Esophagus muscularis mucosa (tissue), 4 donors: ENCODE measurements at regions not wholly inside any gene's neighbourhood (a gene's known extent, or its start where the extent isn't known, plus 50 kb on each side); places are given as distances from the start of the nearest gene placed in this dataset.

Experiments used
- DNase-seq: peaks from one replicate; pipeline ENCODE4 v3.0.0-alpha.2; 2017; ENCODE audit errors: extremely low spot score
- H3K27ac ChIP-seq, 4 donors: fragments of 200-600 bp; sonication (generic); replicated peaks in 1 of 4; 1 replicate in 3 of 4; 2 replicates in 1 of 4; pipeline ENCODE4 v1.5.1; 2016 to 2019; ENCODE audit warnings: mild to moderate bottlenecking in 1 of 4
- H3K27me3 ChIP-seq, 4 donors: fragments of 200-600 bp; sonication (generic); one replicate each; pipeline versions ENCODE4 v1.5.1 to v1.6.0; 2016 to 2019
- H3K36me3 ChIP-seq, 4 donors: fragments of 200-600 bp; sonication (generic); one replicate each; pipeline ENCODE4 v1.5.1; 2016 to 2019
- H3K4me1 ChIP-seq, 4 donors: fragments of 200-600 bp; sonication (generic); one replicate each; pipeline ENCODE4 v1.5.1; 2016 to 2019
- H3K4me3 ChIP-seq, 4 donors: fragments of 200-600 bp; sonication (generic); 1 replicate in 2 of 4; 2 replicates in 2 of 4; pipeline ENCODE4 v1.5.1; 2016 to 2019; ENCODE audit warnings: mild to moderate bottlenecking in 4 of 4, moderate library complexity in 1 of 4
- H3K9me3 ChIP-seq, 4 donors: fragments of 200-600 bp; sonication (generic); 1 replicate in 3 of 4; 2 replicates in 1 of 4; pipeline ENCODE4 v1.5.1; 2016 to 2019
- CTCF ChIP-seq, 3 experiments: fragments of 200-600 bp in 2 of 3; fragments of 450-650 bp in 1 of 3; sonication (generic) in 2 of 3; IDR thresholded peaks; one replicate each; pipeline ENCODE4 v1.5.1; 2017 to 2019; ENCODE audit warnings: antibody characterized with exemption in 3 of 3, mild to moderate bottlenecking in 2 of 3, moderate library complexity in 1 of 3
- EP300 ChIP-seq: sonication (generic); formaldehyde crosslinking; IDR thresholded peaks from one replicate; pipeline ENCODE4 v1.6.1; 2017; ENCODE audit warnings: antibody characterized with exemption
- POLR2A ChIP-seq: fragments of 450-650 bp; IDR thresholded peaks from one replicate; pipeline ENCODE4 v1.6.1; 2017; ENCODE audit warnings: antibody characterized with exemption, moderate library complexity, mild to moderate bottlenecking, low read depth
- POLR2AphosphoS5 ChIP-seq, 2 donors: sonication (generic); formaldehyde crosslinking; IDR thresholded peaks; one replicate each; pipeline ENCODE4 v1.6.1; 2017; ENCODE audit warnings: antibody characterized with exemption in 2 of 2
- WGBS: methylation state at CpG from one replicate; pipeline ENCODE4 v1.1.5; 2018; 5-methylcytosine and 5-hydroxymethylcytosine counted together
- intact Hi-C: fragments of 100-400 bp; cut with DNase I; formaldehyde crosslinking; loops from one replicate; pipeline ENCODE4 v1.15.1; 2023

DNA sequence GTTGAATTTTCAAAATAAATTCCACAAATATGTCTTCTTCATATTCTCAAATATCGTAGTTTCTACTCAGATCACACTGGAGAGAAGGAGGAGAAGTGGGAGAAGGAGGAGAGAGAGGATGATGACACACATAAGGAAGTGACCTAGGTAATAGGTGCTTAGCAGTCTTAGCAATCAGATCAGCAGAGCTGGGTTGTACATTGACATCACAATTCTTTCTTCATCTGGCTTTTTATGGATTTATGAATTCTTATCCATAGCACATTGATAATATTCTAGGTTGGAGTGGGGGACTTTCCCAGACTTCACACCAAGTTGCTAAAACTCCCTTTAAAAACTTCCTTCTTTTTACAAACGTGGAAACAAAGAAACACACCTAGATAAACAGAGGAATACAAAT, 86.9 kb downstream of the FGF9 start:
- no peak for DNase-seq
- no peak overlapping the region for H3K27ac ChIP-seq
- no peak for TF ChIP-seq CTCF (IDR thresholded peaks at IDR 0.05)
- H3K4me1 ChIP-seq, result no peaks in the 10 kb centered on the region
- intact Hi-C loops, result no loop called here
- H3K36me3 ChIP-seq, result no peaks in the 10 kb centered on the region
- H3K4me3 ChIP-seq, result no peak overlapping the region
- no peaks in the 10 kb centered on the region for H3K9me3 ChIP-seq
- WGBS, result 72% methylated on average over 2 of the region's 2 CpGs
- no peaks in the 10 kb centered on the region for H3K27me3 ChIP-seq

GRCh38 chr13:21758441-21758840, 87.6 kb downstream of the FGF9 start:
- no peak for DNase-seq
- WGBS, result 60% methylated on average over 5 of the region's 5 CpGs
- H3K9me3 ChIP-seq, result no peaks in the 10 kb centered on the region
- TF ChIP-seq POLR2AphosphoS5 (IDR thresholded peaks at IDR 0.05) (no peak), POLR2A (no peak), CTCF (IDR thresholded peaks at IDR 0.05) (no peak), EP300 (no peak)
- H3K36me3 ChIP-seq, result no peaks in the 10 kb centered on the region
- no peaks in the 10 kb centered on the region for H3K4me1 ChIP-seq
- H3K27ac ChIP-seq, result no peak overlapping the region
- H3K4me3 ChIP-seq, result no peak overlapping the region
- H3K27me3 ChIP-seq, result no peaks in the 10 kb centered on the region
- intact Hi-C loops, result no loop called here

DNA sequence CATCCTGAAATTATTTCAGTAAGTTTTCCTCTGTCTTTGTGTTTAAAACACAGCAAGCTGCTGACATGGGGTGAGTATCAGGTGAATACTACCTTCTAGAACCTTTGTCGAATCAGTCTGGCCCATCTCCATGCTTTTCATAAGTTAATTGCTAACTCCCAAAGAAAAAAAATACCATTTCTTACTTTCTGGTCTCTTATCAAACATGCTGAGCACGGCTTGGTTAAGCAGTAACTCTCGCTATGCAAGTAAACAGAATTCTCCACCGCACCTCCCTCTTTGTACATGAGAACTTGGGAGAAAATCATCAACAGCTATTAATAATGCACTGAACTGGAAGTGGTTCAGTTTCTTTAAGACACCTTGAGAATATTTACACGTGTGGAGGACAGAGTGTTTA, 88.6 kb downstream of the FGF9 start:
- Histone ChIP-seq H3K4me3 (no peak overlapping the region), H3K36me3 (no peaks in the 10 kb centered on the region), H3K27me3 (no peaks in the 10 kb centered on the region), H3K27ac (no peak overlapping the region), H3K4me1 (no peaks in the 10 kb centered on the region), H3K9me3 (no peaks in the 10 kb centered on the region)
- intact Hi-C loops, result no loop called here
- 89% methylated on average over 5 of the region's 5 CpGs for WGBS
- no peak for TF ChIP-seq POLR2AphosphoS5 (IDR thresholded peaks at IDR 0.05)
- no peak for TF ChIP-seq CTCF (IDR thresholded peaks at IDR 0.05)
- no peak for TF ChIP-seq POLR2A
- no peak for TF ChIP-seq EP300
- no peak for DNase-seq

GRCh38 chr13:21759911-21760310, 89.0 kb downstream of the FGF9 start:
- Histone ChIP-seq H3K36me3 (no peaks in the 10 kb centered on the region), H3K9me3 (no peaks in the 10 kb centered on the region), H3K4me1 (no peaks in the 10 kb centered on the region), H3K27ac (no peak overlapping the region), H3K4me3 (no peak overlapping the region), H3K27me3 (no peaks in the 10 kb centered on the region)
- intact Hi-C loops, result no loop called here
- TF ChIP-seq POLR2A, result no peak
- no peak for TF ChIP-seq CTCF (IDR thresholded peaks at IDR 0.05)
- no peak for TF ChIP-seq EP300
- no peak for TF ChIP-seq POLR2AphosphoS5 (IDR thresholded peaks at IDR 0.05)
- DNase-seq, result no peak
- 92% methylated on average over 6 of the region's 6 CpGs for WGBS

- no peak for DNase-seq
- TF ChIP-seq CTCF (IDR thresholded peaks at IDR 0.05) (no peak), EP300 (no peak), POLR2AphosphoS5 (IDR thresholded peaks at IDR 0.05) (no peak), POLR2A (no peak)
- no peaks in the 10 kb centered on the region for H3K36me3 ChIP-seq
- no peaks in the 10 kb centered on the region for H3K9me3 ChIP-seq
- intact Hi-C loops, result no loop called here
- no peaks in the 10 kb centered on the region for H3K4me1 ChIP-seq
- 73% methylated on average over 5 of the region's 5 CpGs for WGBS
- H3K27ac ChIP-seq, result no peak overlapping the region
- no peak overlapping the region for H3K4me3 ChIP-seq
- no peaks in the 10 kb centered on the region for H3K27me3 ChIP-seq
Observed at GRCh38 chr13:21761770-21762169, 90.9 kb downstream of the FGF9 start.
